ENCODE measurements at regions not wholly inside any gene's neighbourhood (a gene's known extent, or its start where the extent isn't known, plus 50 kb on each side); places are given as distances from the start of the nearest gene placed in this dataset.

DNA sequence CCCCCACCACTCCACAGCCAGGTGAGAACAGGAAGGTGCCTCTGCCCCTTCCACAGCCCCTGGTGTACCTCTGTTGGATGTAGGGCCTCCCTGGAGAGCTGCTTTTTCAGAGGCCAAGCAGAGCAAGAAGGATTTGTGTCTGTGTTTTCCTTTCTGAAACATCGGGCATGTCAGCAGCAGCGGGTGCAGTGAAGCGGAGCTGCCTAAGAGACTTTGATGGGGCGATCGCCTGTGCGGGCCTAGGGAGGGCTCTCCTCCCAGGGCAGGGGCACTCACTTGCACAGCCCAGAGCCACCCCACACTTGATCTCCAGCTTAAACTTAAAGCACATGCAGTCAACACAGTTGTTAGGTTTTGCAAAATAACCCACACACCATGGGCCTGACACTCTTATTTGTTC lies 324.7 kb downstream of the ACTR3B start:
- Histone ChIP-seq H3K27ac (no peak overlapping the region), H3K4me3 (no peak overlapping the region), H3K27me3 (peaks cover 0 to 11% (median 0%) of the 10 kb centered on the region in 7 donors), H3K36me3 (no peaks in the 10 kb centered on the region), H3K4me1 (no peaks in the 10 kb centered on the region), H3K9me3 (no peaks in the 10 kb centered on the region)
- whole genome bisulfite sequencing, 2 donors: 89 to 92% methylated on average over 6 of the region's 6 CpGs
- DNase-seq: no peak
- TF ChIP-seq, protein P1, sequence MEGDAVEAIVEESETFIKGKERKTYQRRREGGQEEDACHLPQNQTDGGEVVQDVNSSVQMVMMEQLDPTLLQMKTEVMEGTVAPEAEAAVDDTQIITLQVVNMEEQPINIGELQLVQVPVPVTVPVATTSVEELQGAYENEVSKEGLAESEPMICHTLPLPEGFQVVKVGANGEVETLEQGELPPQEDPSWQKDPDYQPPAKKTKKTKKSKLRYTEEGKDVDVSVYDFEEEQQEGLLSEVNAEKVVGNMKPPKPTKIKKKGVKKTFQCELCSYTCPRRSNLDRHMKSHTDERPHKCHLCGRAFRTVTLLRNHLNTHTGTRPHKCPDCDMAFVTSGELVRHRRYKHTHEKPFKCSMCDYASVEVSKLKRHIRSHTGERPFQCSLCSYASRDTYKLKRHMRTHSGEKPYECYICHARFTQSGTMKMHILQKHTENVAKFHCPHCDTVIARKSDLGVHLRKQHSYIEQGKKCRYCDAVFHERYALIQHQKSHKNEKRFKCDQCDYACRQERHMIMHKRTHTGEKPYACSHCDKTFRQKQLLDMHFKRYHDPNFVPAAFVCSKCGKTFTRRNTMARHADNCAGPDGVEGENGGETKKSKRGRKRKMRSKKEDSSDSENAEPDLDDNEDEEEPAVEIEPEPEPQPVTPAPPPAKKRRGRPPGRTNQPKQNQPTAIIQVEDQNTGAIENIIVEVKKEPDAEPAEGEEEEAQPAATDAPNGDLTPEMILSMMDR (IDR thresholded peaks at IDR 0.05): no peak
- no peak for ATAC-seq
- intact Hi-C loops (cut with DNase I): no loop called here

DNA sequence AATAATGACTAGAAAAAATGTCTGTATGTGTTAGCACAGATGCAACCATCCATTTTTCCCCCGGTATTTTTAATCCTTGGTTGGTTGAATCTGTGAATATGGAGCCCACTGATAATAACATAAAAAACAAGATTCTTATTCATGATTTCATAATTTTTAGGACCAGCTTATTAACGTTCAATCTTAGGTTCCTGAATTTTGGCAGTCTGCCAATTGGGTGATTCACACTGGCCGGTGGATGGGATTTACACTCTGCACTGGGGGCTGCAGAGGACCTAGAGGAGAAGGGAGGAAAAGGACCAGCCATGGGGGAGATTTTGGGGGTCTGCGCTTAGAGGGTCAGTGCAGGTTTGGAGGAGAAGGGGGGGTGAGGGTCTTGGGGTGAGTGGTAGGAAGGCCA lies 327.9 kb downstream of the ACTR3B start:
- WGBS, 2 donors: 52 to 54% methylated on average over 4 of the region's 4 CpGs
- intact Hi-C loops (cut with DNase I): no loop called here
- TF ChIP-seq, protein P1 (IDR thresholded peaks at IDR 0.05): no peak

DNA sequence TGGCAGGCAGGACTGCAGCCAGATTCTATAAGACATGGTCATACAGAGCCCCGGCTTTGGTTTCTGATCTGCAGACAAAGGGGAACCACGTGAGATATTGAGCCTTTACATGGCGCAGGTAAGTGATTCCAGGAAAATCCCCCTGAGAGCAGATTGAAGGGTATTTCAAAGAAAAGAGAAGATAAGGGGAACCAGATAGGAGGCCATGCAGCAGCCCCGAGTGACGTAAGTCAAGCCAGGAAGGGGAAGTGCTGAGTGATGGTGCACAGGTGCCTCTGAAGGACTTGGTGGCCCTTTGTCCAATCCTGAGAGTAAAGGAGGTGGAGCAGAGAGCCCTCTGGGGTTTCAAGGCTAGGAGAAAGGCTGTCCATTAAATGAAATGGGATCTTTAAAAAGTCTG lies 329.0 kb downstream of the ACTR3B start:
- intact Hi-C loops (cut with DNase I): no loop called here
- Histone ChIP-seq H3K27ac (no peak overlapping the region), H3K36me3 (no peaks in the 10 kb centered on the region), H3K27me3 (peaks cover 0 to 7% (median 0%) of the 10 kb centered on the region in 7 donors), H3K4me1 (no peaks in the 10 kb centered on the region), H3K9me3 (no peaks in the 10 kb centered on the region), H3K4me3 (no peak overlapping the region)
- TF ChIP-seq, protein P1 (IDR thresholded peaks at IDR 0.05): no peak
- DNase-seq (no peak), ATAC-seq (no peak)
- WGBS, 2 donors: 21 to 37% methylated on average over 5 of the region's 5 CpGs

More for the DNA sequence above, 327.9 kb downstream of the ACTR3B start:
- Histone ChIP-seq H3K36me3 (no peaks in the 10 kb centered on the region), H3K9me3 (no peaks in the 10 kb centered on the region), H3K4me3 (no peak overlapping the region), H3K27me3 (peaks cover 0 to 11% (median 0%) of the 10 kb centered on the region in 7 donors), H3K27ac (no peak overlapping the region), H3K4me1 (no peaks in the 10 kb centered on the region)
- ATAC-seq: no peak
- DNase-seq: no peak

DNA sequence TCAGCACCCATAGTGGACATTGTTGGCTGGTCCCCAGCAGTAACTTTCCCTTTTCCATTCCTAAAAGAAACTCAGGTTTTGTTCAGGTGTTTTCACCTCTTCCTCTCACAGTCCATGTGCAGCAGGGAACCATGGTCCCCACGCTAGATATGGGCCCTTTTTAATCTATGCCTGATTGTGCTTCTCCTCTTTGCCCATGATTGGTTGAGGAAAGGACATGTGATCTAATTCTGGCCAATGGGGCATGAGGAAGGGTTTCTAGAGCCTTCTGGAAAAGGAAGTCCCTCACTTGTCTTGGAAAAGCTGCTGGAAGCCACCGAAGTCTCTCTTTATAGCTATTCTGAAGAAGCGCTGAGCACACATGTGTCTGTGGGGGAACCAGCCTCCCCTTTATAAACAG lies 330.7 kb downstream of the ACTR3B start:
- TF ChIP-seq, protein P1 (IDR thresholded peaks at IDR 0.05): no peak
- intact Hi-C loops (cut with DNase I): no loop called here
- ATAC-seq (no peak), DNase-seq (no peak)
- Histone ChIP-seq H3K4me1 (no peaks in the 10 kb centered on the region), H3K4me3 (no peak overlapping the region), H3K27me3 (peaks cover 0 to 7% (median 0%) of the 10 kb centered on the region in 7 donors), H3K36me3 (no peaks in the 10 kb centered on the region), H3K9me3 (peaks cover 0 to 5% (median 0%) of the 10 kb centered on the region in 11 donors), H3K27ac (no peak overlapping the region)
- WGBS, 2 donors: 84 to 87% methylated on average over 3 of the region's 3 CpGs

Data from heart right ventricle (tissue), 16 donors.